GM19372 (cell line): ENCODE measurements at regions not wholly inside any gene's neighbourhood (a gene's known extent, or its start where the extent isn't known, plus 50 kb on each side); places are given as distances from the start of the nearest gene placed in this dataset.

ENCODE experiments used
- ATAC-seq: cut with Tn5 transposase; IDR thresholded peaks from one replicate; pipeline ENCODE4 v1.9.1; 2021; ENCODE audit warnings: mild to moderate bottlenecking, low read depth, moderate library complexity; ENCODE audit not compliant: unreplicated experiment

DNA sequence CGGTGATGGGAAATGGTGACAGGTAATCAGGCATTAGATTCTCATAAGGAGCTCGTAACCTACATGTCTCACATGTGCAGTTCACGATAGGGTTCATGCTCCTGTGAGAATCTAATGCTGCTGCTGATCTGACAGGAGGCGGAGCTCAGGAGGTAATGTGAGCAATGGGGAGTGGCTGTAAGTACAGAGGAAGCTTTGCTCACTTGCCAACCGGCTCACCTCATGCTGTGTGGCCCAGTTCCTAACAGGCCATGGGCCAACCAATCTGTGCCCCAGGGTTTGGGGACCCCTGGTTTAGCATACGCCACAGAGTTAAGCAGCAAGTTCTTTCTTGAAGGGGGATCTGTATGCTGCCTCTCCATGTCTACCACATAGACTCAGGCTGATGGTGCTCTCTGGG, 133.1 kb downstream of the IQUB start:
- ATAC-seq = no peak

DNA sequence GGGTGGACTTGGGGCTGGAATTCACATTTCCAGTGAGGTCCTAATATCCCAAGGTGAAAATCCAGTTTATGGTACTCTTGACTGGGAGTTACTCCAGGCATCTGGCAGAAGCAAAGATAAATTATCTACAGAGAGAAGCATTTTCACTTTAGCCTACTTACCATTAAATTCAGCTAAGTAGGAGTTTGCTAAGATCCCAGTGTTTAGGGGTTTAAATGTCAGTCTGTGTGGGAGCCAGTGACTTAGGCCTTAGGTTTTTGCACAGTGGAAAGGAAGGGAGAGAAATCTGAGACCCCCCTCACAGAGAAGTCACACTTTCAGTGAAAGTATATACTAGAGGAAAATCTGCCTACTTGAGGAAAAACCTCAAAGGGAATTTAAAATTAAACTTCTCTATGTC, 134.2 kb downstream of the IQUB start:
- ATAC-seq = no peak

DNA sequence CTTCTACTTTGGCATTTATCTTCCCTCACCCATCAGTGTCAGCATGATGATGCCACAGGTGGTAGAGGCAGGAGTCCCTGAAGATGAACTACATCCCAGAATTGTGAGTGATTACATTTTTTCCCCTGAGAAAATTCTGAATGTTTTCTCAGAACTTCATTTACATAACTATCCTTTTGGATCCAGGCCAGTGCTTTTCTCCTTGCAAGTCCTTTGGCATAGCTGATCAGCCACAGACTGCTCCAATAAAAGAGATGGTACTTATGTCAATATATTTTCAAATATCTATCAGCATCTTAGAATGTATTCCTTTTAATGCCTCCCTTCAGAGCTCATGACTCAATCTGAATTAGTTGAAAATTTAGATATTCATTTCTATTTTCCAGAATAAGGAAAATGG, 135.5 kb downstream of the IQUB start:
- no peak for ATAC-seq

DNA sequence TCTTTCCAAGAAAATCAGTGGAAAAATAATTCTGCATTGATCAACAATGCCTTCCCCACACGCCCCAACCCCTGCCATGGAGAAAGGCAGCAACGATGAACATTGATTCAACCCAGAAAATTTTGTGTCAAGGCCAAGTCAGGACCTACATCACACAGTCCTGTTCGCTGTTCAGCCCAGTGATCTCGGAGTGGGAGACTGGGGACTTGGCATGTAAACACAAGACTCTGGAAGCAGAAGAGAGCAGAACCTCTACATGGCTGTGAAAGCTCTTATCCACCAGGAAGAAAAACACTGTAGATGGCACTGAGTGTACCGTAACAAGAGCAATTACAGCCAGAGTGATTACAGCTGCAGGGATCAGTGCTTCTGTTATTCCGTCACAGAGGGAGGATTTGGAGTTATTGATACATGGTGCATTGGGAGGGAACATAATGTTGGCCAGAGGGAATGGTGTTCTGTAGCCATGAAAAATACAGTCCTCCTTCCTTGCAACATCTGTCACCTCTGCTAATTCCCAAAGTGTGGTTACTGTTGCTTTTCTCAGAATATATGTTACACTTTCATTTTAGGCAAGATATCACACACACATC, 136.6 kb downstream of the IQUB start:
- ATAC-seq = no peak

DNA sequence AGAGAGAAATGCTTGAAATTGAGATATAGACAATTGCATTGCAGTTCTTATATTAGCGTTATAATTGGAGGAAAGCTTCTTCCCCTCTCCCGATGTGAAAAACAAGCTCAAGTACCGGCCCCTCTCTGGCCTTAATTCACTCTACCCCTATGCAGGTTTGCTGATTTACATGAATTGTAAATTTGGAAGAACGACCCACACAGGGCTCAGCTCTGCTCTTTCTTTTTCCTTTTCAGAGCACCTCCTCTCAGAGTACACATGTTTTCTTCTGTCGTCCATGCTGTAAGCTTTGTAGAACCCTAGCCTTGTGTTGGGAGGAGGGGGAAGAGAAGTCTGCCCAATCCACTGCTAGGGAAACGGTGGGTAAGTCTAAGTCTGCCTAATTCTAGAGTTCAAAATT, 140.8 kb downstream of the IQUB start:
- ATAC-seq = no peak

DNA sequence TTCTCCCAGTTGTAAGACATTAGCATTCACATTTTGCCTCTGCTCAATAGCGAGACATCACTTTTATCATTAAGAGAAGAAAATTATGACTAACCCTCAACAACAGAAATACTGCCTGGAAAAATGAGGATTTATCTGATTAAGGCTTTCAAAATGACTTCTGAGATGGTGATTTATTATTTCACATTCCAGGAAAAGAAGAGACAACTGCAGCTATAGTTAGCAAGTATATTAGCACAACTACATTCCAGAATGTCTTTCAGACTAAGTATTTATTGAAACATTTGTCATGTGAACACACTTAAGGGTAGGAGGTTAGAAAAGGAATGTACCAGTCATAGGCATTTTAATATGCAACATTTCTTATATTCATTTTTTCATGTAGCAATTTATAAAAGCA, 162.0 kb downstream of the IQUB start:
- no peak for ATAC-seq

DNA sequence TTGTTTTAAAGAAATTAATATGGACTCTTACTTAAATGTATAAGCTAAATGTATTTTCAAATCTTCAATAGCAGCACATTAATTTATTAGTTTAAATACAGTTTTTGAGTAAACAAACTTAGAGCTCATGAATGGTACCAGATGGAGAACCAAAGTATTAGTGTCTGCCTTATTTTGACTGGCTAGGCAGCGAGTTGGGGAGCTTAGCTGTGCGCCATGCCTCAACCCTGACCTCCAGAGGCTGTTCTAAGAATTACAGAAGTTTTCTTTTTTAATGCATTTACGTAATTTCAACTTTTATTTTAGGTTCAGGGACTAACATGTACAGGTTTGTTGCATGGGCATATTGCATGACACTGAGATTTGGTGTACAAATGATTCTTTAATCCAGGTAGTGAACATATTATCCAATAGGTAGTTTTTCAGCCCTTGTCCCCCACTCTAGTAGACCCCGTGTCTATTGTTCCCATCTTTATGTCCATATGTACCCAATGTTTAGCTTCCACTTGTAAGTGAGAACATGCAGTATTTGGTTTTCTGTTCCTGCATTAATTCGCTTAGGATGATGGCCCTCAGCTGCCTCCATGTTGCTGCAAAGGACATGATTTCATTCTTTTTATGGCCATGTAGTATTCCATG, 166.8 kb downstream of the IQUB start:
- ATAC-seq = peak; percentile 89

DNA sequence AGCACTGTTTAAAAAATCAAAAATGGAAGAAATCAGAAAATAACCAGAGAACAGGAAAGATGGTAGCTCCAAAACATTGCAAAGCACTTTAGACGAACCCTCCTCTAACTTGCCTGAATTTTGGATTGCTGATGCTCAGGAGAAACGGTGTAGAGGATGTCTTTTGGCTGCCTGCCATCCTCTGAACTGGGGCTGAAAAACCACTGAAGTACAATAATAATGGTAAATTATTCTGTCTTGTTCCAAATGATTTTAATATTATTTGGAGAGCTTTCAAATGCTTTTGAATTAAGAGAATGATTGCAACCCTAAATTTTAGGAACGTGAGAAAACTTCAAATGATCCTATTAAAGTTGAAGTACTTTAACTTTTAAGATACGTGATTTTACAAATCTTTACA, 167.3 kb upstream of the SLC13A1 start:
- no peak for ATAC-seq

DNA sequence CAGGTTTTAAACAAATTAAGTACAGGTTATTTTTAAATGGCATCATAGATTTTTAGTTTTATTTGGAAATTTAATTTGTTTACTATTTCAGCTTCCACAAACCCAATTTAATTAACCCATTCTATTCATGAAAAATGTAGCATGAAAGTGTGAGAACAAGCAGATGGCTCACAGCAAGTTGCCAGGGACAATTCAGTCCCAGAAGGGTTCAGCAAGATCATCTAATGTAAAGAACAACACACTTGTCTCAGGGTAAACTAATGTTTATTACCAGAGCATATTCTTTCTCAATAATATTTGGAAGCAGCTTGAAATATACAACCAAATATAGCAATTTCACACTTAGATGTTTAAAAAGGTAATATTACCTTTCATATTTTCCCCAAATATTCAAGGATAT, 166.9 kb upstream of the SLC13A1 start:
- no peak for ATAC-seq

DNA sequence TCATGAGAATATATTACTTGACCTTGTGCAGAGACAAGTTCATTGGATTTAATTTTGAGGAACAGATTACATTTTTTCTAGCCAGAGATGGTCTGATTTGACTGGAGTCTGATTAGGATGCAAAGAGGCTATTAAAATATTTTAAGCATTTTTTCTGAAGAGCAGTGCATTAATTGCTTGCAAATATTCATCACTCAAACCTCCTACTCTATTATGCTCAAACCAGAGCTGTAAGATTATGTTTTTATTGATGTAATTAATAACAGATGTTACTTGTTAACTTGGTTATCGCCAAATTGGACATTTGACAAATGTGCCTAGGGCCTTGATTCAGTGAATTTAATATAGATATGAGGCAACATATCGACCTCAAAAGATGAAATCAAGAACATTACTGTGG, 160.9 kb upstream of the SLC13A1 start:
- no peak for ATAC-seq

DNA sequence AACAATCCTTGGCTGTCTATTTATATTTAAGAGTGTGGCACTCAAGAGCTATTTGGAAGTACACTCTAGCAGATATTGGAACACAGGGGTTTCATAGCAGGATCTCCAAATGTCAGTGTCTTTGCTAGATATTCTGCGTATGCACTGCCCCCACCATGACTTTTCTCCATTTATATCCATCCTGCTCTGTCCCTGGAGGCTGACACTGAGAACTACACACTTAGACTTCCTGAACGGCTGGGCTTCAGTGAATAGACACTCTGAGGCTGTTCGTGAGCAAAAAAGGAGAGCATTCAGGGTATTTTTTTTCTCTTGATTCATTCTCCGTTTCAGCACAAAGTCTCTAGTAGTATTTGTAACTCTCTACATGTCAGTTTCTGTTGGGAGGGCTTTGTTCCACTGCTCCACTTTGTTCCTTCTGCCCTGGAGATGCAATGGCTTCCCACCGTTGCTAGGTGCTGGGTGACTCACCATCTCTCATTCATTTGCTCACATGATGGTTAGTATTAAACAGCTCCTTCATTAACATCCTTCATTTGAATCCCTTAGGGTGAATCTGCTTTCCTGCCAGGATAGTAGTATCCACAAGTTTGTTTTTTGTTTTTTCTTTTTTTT, 155.9 kb upstream of the SLC13A1 start:
- ATAC-seq = no peak

DNA sequence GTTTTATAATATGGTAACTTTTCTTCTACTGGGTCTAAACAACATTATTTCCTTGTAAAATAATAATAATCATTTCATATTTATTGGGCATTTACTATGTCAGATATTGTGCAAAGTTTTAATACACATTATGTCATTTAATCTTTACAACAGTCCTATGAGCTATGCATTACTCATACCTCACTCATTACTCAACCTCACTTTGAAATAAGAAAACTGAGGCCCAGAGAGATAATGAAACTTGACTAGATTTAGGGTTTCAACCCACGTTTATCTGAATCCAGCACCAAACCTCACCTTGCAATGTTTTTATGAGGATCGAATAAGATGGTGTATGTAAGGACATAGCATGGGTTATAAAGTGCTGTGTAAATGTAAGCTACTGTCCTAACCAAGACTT, 153.2 kb upstream of the SLC13A1 start:
- no peak for ATAC-seq

DNA sequence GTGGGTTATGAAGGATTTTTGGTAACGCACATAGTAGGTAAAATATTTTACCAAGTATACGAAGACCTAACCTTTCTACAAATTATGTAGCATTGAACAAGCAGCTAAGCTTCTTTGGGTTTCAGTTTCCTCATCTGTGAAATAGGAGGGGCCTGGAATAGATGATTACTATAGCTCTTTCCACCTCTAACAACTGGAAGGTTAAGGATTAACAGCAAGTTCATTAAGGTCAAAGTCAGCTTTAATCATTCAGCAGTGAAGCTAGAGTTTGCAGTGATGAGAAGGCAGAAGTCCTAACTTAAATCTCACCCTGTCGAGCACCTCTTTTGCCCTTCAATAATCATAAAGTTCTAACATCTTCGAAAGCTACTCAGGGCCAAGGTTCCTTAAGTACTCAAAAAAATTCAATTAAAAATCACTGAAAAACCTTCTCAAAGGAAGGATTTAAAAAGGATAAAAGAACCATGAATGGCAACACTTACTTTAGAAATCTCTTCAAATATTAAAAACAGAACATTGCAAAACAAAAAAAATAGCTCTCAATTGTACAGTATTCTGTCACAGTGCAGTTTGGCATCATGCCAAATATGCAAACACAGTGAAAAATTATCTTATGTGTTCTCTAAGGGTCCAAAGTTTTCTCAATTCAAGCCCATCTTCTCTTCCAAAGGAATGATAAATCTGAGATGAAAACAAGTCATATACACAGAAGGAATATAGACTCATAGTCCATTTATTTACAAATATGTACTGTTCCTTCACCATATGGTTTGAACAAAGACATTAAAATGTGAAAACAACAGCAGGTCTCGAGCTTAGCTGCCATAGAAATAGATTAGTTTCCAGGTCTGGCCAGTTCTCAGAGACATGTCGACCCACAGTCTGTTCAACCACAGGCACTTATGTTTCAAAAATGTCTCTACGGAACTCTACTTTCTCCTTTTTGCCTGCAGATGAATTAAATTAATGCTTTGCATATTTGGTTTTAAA, 152.0 kb upstream of the SLC13A1 start:
- no peak for ATAC-seq

DNA sequence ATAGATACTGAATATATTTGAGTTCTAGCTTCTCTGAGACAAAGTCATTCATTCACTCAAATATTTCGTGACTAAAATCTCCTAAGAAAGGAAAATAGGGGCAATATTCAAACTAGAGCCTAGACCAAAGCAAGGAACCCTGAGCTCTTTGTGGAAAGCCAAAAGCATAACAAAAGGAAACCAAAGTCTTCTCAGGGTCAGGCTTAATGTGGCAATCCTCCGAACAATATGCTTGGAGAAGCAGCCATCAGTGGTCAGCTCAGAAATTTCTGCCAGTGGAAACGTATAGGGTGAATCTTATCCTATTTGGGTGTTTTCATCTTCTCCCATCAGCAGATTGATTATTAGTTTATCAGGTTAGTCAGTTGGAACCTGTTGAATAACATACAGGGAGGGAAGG, 151.3 kb upstream of the SLC13A1 start:
- ATAC-seq = no peak

DNA sequence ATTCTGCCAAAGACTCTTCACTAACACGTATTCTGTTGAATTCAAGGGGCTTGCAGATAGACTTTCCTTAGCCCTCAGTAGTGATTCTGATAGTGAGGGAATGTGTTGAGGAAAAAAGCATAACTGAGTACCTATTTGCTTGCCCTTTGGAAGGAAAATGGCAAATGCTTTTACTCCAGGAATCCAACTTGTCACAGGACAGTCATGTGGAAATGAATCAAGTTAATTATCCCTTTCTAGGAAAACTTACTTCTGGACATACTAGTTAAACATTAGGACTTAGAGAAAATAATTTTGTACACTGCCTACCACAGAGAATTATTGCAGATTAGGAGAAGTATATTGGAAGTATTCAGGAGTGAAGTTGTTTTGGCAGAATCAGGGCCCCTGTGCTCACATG, 148.9 kb upstream of the SLC13A1 start:
- no peak for ATAC-seq

DNA sequence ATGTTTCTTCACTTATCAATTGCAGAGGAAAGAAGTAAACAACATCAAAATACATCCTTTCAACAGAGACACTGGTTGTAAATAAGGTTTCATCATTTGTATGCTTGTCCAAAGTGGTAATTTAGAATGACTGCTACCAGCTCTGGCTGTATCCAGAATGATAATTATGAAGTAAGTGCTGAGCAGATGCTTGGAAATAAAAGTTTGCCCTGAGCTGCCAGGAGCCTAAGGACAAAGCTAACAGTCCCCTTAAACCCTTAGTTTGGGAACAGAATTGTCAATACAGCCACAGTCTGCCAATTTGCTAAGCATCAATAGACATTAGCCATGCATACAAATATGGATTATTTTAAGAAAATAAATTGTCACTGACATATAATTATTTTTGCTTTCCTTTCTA, 147.0 kb upstream of the SLC13A1 start:
- ATAC-seq = no peak

DNA sequence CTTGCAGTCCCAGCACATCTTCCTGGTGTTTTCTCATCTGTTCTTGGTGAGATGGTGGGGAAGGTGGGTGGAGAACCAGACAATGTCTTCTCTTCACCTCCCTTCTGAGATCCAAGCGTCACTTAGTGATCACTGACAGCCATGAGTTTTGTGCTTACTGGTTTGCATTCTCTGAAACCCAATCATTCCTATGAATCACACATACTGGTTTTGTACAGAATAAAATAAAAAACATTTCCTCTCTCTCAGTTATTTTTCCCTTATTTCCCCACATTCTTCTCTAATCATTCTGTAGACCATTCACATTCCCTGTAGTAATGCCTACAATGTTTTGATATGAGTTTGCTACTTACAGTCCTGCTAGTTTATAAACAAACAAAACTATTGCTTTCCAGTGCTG, 143.8 kb upstream of the SLC13A1 start:
- ATAC-seq = no peak

DNA sequence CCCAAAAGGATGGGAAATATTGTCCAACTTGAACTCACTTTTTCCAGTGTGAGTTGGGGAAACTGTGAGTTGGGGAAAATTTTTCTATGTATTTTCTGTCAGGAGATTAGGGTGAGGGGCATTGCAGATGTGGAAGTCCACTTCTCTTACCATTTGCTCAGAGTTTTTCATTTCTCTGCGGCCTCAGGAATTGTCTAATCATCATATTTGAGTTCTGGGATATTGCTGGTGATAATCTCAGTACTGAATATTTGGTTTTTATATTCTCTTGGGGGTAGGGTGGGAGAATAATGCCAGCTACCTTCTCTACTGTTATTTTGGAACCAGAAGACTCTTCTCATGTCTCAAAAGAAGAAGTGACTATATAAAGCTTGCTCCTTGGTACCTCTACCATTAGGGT, 141.3 kb upstream of the SLC13A1 start:
- no peak for ATAC-seq

DNA sequence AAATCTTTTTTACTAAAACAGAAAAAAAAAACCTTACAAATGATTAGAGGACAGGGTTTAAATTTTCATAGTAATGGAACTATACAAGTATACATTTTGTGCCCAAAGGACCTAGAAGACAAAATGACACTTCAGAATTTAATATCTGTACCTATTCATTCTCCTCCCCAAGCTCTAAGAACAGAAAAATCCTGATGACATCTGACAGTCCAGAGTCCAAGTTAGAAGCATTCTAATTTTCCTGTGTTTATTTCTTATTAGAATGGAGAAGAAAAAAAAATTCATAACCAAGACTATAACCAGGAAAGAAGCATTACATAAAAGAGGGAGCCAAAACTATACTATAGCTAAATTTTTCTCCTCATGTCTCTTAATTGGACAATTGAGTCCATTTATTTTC, 138.9 kb upstream of the SLC13A1 start:
- no peak for ATAC-seq

DNA sequence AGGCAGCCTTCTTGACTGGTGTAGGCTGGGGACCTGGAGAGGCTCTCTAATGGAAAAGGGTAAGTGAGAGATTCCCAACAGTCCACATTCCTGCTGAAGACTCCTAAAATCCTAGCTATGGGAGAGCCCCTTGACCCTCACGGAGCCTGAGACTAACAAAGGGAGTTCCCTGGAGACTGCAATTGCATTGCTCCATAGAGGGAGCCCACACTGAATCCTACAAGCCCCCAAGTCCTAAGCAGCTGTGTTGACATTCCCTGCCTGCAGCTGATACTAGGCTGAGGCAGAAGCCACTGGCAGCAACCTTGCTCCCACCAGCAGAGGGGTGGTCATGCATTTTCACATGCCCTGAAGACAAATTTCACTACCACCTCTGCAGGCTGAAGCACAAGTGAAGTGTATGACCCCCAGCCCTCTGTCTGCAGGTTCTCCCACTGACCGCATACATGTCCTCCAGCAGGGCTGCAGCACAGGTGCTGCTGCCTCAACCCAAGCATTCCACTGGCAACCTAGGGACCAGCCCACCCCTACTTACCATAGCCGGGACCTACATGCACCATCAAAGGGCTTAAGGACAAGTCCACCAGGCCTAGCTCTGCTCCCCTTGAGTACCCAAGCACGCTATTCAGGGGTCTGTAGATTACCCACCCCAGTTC, 130.3 kb upstream of the SLC13A1 start:
- ATAC-seq = no peak

DNA sequence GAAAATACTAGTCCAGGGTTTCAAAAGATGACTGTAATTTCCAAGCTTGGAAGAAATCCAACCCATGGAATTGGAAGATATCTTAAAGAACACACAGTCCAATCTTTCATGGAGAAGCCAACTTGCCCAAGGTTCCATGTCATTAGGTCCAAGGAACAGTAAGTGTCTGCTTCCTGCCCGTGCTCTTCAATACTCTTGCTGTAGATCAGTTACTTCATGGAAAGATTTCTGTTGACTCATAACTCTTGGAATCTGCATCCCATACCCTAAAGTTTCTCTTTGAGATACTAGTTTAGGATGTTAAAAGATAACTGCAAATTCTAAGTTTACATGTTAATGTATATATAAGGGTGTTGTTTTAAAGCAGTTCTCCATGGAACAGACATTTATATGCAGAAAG, 127.9 kb upstream of the SLC13A1 start:
- no peak for ATAC-seq
